ENCODE measurements at regions not wholly inside any gene's neighbourhood (a gene's known extent, or its start where the extent isn't known, plus 50 kb on each side); places are given as distances from the start of the nearest gene placed in this dataset.

GRCh38 chr2:185978634-185979407, 240.2 kb downstream of the FSIP2 start:
- TF ChIP-seq CTCF (IDR thresholded peaks at IDR 0.05) (no peak), REST (IDR thresholded peaks at IDR 0.05; ENCODE audit: insufficient read depth in 1 of 2, low read depth in 2 of 2, low read length in 1 of 2) (no peak), POLR2AphosphoS5 (IDR thresholded peaks at IDR 0.05; ENCODE audit: low read depth, low read length) (no peak)

Measured in Panc1 (cell line).